HG03066 (cell line): ENCODE measurements at regions not wholly inside any gene's neighbourhood (a gene's known extent, or its start where the extent isn't known, plus 50 kb on each side); places are given as distances from the start of the nearest gene placed in this dataset.
"Not testable (repeated sequence)": the region's sequence is repeated elsewhere in the genome, so short reads cannot be mapped to it uniquely, and the experiment has no call there.

ENCODE experiments used
- ATAC-seq: cut with Tn5 transposase; IDR thresholded peaks from one replicate; pipeline ENCODE4 v1.9.1; 2021; ENCODE audit warnings: low read depth; ENCODE audit not compliant: unreplicated experiment

GRCh38 chr7:106713452-106713851 is 52.5 kb upstream of the CCDC71L start:
- not testable (repeated sequence) for ATAC-seq

DNA sequence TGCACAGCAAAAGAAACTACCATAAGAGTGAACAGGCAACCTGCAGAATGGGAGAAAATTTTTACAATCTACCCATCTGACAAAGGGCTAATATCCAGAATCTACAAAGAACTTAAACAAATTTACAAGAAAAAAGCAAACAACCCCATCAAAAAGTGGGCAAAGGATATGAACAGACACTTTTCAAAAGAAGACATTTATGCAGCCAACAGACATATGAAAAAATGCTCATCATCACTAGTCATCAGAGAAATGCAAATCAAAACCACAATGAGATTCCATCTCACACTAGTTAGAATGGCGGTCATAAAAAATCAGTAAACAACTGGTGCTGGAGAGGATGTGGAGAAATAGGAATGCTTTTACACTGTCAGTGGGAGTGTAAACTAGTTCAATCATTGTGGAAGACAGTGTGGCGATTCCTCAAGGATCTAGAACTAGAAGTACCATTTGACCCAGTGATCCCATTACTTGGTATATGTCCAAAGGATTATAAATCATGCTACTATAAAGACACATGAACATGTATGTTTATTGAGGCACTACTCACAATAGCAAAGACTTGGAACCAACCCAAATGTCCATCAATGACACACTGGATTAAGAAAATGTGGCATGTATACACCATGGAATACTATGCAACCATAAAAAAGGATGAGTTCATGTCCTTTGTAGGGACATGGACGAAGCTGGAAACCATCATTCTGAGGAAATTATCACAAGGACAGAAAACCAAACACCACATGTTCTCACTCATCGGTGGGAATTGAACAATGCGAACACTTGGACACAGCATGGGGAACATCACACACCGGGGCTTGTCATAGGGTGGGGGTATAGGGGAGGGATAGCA is 53.9 kb upstream of the CCDC71L start:
- not testable (repeated sequence) for ATAC-seq

- ATAC-seq, result no peak
Observed at GRCh38 chr7:106715730-106716129, 54.8 kb upstream of the CCDC71L start.

- ATAC-seq, result no peak
Observed at GRCh38 chr7:106717254-106717954, 56.4 kb upstream of the CCDC71L start.

GRCh38 chr7:106717955-106718871 is 57.3 kb upstream of the CCDC71L start:
- no peak for ATAC-seq

DNA sequence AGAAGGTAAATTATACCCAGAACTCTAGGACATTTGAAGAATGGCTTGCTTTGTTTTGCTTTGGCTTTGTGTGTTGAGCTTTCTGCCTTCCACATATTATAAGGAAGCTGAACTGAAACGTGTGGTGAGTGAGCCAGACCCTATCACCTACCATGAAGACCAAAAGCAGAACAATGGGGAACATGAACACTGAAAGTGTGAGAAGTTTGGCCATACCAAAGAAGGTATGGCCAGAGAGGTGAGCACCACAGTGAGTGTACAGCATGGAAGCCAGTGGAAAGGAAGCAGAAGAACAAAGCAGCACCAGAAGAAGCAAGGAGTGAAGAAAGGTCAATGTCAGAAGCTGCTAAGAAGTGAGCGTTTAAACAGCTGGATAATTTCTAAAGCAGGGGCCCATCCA is 59.7 kb upstream of the CCDC71L start:
- ATAC-seq, result peak; percentile 58

GRCh38 chr7:106721816-106722785 is 61.1 kb upstream of the CCDC71L start:
- no peak for ATAC-seq

GRCh38 chr7:106723398-106723797 is 62.4 kb upstream of the CCDC71L start:
- no peak for ATAC-seq

DNA sequence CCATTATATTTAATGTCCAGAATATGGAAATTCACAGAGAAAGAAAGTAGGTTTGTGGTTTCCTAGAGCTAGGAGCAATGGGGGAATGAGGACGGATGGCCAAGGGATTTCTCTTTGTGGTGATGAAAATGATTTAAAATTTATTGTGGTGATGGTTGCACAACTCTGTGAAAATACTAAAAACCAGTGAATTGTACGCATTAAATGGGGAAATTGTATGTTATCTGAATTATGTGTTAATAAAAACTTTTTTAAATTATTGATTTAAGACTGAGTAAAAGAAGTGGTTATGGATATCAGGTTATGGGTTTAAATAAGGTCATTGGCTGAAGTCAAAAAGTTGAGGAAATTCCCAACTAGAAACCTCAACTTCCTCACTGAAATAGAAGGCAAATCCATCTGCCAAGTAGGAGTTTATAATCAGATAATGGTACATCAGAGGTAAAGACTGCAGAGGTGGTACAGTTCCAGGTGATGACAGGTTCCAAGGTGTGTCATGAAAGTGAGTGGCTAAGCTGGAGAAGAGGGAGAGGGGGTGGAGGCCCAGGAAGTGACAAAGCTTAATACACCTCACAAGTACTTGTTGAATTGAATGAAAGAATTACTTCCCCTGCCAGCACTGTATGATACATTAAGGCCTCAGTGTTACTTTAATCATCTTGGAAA is 68.9 kb upstream of the CCDC71L start:
- no peak for ATAC-seq

- ATAC-seq, result peak; percentile 85
Observed at GRCh38 chr7:106731187-106731586, 70.2 kb upstream of the CCDC71L start.

DNA sequence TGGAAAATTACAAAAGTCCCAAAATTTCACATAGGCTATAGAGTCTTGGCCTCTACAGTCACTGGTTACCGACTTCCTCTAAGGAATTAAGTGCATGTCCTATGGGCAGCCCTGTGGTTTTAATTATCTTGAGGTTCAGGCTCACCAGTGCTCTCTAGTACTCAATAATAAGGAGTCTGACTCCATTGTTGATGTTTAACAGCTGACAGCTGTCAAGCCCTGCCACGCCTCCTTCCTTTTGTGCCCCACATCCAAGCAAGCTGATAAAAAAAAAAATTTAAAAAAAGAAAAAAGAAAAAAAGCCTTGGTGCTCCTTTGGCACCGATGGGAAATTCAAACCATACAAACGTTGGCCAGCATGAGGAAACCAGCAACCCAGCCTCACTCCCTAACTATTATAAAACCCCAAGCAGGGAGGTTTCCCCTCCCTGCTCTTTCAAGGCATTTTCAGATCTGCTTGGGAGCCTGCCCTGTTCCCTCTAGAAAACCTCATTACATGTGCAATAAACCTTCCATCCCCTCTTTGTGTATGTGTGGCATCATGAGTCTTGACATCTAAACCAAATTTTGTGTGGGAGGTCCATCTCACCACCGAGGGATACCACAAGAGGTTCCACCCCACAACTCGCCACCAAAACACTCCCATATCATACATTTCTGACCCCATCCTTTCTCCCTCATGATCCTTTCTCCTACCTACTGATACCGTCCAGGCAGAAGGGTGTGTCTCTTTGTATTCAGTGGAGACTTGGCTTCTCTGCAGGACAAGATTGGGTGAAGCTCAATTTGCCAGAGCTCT is 70.9 kb upstream of the CCDC71L start:
- no peak for ATAC-seq

- ATAC-seq, result no peak
Observed at GRCh38 chr7:106735637-106736036, 74.7 kb upstream of the CCDC71L start.

DNA sequence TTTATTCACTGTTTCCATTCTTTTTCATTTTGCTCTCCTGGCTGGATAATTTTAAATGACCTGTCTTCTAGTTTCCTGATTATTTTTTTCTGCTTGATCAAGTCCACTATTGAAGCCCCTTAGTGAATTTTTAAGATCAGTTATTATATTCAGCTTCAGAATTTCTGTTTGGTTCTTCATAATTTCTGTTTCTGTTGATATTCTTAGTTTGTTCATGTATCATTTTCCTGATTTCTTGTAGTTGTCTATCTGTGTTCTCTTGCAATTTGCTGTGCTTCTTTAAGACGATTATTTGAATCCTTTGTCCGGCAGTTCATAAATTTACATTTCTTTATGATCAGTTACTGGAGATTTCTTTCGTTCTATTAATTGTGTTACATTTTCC is 75.2 kb upstream of the CCDC71L start:
- ATAC-seq, result no peak

DNA sequence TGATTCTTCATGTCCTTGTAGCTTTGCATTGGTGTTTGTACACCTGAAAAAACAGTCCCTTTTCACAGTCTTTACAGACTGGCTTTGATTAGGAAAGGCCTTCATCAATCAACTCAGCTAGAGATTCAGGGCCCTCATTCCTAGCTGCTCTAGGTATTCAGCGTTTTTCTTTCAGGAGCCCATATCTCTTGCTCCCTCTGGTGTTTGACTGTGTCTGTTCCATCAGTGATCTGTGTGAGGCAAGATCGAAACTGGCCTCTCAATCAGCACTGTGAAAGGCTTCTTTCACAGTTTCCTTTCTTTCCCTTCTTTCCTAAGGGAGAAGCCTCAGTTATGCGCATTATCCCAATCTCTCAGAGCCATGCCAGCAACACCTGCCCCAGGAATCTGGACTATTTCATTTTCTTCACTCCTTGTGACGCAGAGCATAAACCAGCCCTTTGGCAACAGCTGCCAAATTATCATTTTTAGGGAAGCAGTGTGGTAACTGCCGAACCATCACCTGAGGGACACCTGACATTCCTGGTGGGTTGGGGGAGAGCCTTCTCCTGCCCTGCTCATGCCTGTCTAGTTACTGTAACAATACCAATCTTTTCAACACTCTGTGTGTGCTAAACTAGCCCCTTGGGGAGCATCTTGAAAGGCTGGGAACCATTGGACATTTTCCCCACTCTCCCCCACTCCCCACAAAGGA is 75.7 kb upstream of the CCDC71L start:
- ATAC-seq, result peak; percentile 88

DNA sequence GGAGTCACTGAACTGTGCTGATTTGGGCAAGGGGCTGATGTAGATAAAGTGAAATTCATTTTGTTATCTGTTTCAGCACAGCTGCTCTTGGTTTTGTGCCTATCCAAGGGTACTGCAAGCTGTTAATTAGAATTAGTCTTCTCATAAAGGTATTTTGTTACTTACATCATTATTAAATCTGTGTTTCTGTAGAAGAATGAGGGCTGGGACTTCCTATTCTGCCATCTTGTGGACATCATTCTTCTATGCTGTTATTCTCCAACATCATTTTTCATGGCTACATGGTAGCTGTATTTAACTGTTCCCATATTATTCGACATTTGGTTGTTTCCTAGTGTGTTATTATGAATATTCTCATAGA is 76.2 kb upstream of the CCDC71L start:
- ATAC-seq, result peak; percentile 19

- ATAC-seq, result no peak
Observed at GRCh38 chr7:106740806-106741205, 79.8 kb upstream of the CCDC71L start.

GRCh38 chr7:106744563-106745091 is 83.7 kb upstream of the CCDC71L start:
- no peak for ATAC-seq

DNA sequence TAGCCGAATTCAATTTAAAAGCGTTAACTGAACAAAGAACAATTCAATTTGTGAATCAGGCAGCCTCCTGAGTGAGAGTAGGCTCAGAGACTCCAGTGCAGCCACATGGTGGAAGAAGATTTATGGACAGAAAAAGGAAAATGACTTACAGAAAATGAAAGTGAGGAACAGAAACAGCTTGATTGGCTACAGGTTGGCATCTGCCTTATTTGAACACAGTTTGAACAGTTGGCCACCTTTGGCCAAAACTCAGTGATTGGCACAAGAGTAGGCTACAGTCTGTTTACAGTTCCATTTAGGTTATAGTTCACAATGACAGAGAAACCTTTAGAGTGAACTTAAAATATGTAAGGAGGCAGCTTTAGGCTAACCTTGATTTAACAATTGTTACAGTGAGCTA is 86.3 kb upstream of the CCDC71L start:
- not testable (repeated sequence) for ATAC-seq
